ENCODE measurements at regions not wholly inside any gene's neighbourhood (a gene's known extent, or its start where the extent isn't known, plus 50 kb on each side); places are given as distances from the start of the nearest gene placed in this dataset.

DNA sequence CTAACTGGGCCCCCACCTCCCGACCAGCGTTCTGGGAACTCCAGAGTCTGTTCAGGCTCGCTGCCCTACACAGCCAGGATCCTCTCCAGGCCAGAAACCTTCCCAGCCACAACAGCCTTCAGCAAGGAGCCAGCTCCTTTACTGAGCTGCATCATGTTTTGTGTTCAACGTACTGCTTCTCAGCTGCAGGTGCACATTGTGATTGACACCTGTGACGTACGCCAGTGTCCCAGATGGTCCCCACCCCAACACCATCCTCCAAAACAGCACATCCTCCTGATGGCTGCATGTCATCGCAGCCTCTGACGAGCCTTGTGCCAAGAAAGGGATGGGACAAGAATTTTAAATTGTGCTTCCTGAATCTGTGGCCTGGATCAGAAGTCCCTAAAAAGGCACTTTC lies 117.5 kb downstream of the SPATA19 start:
- TF ChIP-seq, protein P1, sequence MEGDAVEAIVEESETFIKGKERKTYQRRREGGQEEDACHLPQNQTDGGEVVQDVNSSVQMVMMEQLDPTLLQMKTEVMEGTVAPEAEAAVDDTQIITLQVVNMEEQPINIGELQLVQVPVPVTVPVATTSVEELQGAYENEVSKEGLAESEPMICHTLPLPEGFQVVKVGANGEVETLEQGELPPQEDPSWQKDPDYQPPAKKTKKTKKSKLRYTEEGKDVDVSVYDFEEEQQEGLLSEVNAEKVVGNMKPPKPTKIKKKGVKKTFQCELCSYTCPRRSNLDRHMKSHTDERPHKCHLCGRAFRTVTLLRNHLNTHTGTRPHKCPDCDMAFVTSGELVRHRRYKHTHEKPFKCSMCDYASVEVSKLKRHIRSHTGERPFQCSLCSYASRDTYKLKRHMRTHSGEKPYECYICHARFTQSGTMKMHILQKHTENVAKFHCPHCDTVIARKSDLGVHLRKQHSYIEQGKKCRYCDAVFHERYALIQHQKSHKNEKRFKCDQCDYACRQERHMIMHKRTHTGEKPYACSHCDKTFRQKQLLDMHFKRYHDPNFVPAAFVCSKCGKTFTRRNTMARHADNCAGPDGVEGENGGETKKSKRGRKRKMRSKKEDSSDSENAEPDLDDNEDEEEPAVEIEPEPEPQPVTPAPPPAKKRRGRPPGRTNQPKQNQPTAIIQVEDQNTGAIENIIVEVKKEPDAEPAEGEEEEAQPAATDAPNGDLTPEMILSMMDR (IDR thresholded peaks at IDR 0.05): no peak
- TF ChIP-seq POLR2A (IDR thresholded peaks at IDR 0.05): no peak

Measured in suprapubic skin (tissue), 3 donors.